ENCODE measurements at regions not wholly inside any gene's neighbourhood (a gene's known extent, or its start where the extent isn't known, plus 50 kb on each side); places are given as distances from the start of the nearest gene placed in this dataset.
"Not testable (repeated sequence)": the region's sequence is repeated elsewhere in the genome, so short reads cannot be mapped to it uniquely, and the experiment has no call there.

DNA sequence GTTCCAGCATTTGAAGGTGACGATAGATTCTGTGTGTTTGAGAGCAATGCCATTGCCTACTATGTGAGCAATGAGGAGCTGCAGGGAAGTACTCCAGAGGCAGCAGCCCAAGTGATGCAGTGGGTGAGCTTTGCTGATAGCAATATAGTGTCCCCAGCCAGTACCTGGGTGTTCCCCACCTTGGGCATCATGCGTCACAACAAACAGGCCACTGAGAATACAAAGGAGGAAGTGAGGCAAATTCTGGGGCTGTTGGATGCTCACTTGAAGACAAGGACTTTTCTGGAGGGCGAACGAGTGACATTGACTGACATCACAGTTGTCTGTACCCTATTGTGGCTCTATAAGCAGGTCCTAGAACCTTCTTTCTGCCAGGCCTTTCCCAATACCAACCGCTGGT lies 142.0 kb downstream of the PLS3 start:
- intact Hi-C loops (cut with DNase I), result no loop called here
- Histone ChIP-seq H3K27me3 (no peaks in the 10 kb centered on the region), H3K27ac (replicated peaks in 1 of 4) (no peak overlapping the region), H3K9me3 (no peaks in the 10 kb centered on the region), H3K4me3 (no peak overlapping the region), H3K4me1 (no peaks in the 10 kb centered on the region), H3K36me3 (no peaks in the 10 kb centered on the region)
- DNase-seq (ENCODE audit: extremely low spot score), result no peak
- WGBS, result 78% methylated on average over 5 of the region's 5 CpGs
- TF ChIP-seq EP300 (IDR thresholded peaks at IDR 0.05) (no peak), POLR2AphosphoS5 (IDR thresholded peaks at IDR 0.05) (no peak)
- TF ChIP-seq, protein P1, sequence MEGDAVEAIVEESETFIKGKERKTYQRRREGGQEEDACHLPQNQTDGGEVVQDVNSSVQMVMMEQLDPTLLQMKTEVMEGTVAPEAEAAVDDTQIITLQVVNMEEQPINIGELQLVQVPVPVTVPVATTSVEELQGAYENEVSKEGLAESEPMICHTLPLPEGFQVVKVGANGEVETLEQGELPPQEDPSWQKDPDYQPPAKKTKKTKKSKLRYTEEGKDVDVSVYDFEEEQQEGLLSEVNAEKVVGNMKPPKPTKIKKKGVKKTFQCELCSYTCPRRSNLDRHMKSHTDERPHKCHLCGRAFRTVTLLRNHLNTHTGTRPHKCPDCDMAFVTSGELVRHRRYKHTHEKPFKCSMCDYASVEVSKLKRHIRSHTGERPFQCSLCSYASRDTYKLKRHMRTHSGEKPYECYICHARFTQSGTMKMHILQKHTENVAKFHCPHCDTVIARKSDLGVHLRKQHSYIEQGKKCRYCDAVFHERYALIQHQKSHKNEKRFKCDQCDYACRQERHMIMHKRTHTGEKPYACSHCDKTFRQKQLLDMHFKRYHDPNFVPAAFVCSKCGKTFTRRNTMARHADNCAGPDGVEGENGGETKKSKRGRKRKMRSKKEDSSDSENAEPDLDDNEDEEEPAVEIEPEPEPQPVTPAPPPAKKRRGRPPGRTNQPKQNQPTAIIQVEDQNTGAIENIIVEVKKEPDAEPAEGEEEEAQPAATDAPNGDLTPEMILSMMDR (IDR thresholded peaks at IDR 0.05), result no peak

- TF ChIP-seq POLR2A (IDR thresholded peaks at IDR 0.05; ENCODE audit: low read depth) (no peak), EP300 (IDR thresholded peaks at IDR 0.05) (no peak), POLR2AphosphoS5 (IDR thresholded peaks at IDR 0.05) (no peak)
- TF ChIP-seq, protein P1 (IDR thresholded peaks at IDR 0.05), result no peak
Observed at GRCh38 chrX:115709039-115709438, 148.1 kb downstream of the PLS3 start.

GRCh38 chrX:115712484-115712883 lies 151.5 kb downstream of the PLS3 start:
- TF ChIP-seq POLR2A (IDR thresholded peaks at IDR 0.05; ENCODE audit: low read depth) (no peak), EP300 (IDR thresholded peaks at IDR 0.05) (no peak), POLR2AphosphoS5 (IDR thresholded peaks at IDR 0.05) (no peak)
- TF ChIP-seq, protein P1 (IDR thresholded peaks at IDR 0.05), result no peak
- no peak for DNase-seq (ENCODE audit: extremely low spot score)
- H3K9me3 ChIP-seq, result no peaks in the 10 kb centered on the region
- H3K27ac ChIP-seq (replicated peaks in 1 of 4), result no peak overlapping the region
- intact Hi-C loops (cut with DNase I), result no loop called here
- WGBS, result 82% methylated on average over 1 of the region's 1 CpG
- no peak overlapping the region for H3K4me3 ChIP-seq
- H3K27me3 ChIP-seq, result no peaks in the 10 kb centered on the region
- no peaks in the 10 kb centered on the region for H3K4me1 ChIP-seq
- H3K36me3 ChIP-seq, result no peaks in the 10 kb centered on the region

More at GRCh38 chrX:115709039-115709438, 148.1 kb downstream of the PLS3 start:
- no peak overlapping the region for H3K4me3 ChIP-seq
- H3K4me1 ChIP-seq, result no peaks in the 10 kb centered on the region
- intact Hi-C loops (cut with DNase I), result no loop called here
- H3K27ac ChIP-seq (replicated peaks in 1 of 4), result no peak overlapping the region
- H3K9me3 ChIP-seq, result no peaks in the 10 kb centered on the region
- H3K27me3 ChIP-seq, result no peaks in the 10 kb centered on the region
- no peak for DNase-seq (ENCODE audit: extremely low spot score)
- no peaks in the 10 kb centered on the region for H3K36me3 ChIP-seq

DNA sequence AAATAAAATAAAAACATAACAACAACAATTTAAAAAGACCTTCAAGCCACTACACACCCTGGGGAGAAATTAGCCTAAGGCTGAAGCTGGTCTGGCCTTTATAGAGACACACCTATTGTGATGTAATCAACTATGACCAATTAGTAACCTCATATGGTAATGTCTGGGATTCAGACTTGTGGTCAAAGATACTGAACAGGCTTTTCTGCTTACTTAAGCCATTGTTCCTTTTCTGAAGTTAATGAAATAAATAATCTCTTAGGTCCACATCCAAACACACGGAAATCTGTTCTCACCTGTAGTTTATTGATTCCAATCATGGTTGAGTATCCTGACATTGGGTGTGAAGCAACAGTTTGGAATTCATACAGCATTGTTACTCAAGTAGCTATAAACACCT lies 152.5 kb downstream of the PLS3 start:
- Histone ChIP-seq H3K27me3 (peaks cover 0 to 9% (median 0%) of the 10 kb centered on the region in 4 donors), H3K9me3 (no peaks in the 10 kb centered on the region), H3K4me3 (no peak overlapping the region), H3K27ac (replicated peaks in 1 of 4) (no peak overlapping the region), H3K4me1 (no peaks in the 10 kb centered on the region), H3K36me3 (no peaks in the 10 kb centered on the region)
- intact Hi-C loops (cut with DNase I), result no loop called here
- no peak for DNase-seq (ENCODE audit: extremely low spot score)
- WGBS, result 48% methylated on average over 1 of the region's 1 CpG
- TF ChIP-seq POLR2AphosphoS5 (IDR thresholded peaks at IDR 0.05) (no peak), EP300 (IDR thresholded peaks at IDR 0.05) (no peak)

- TF ChIP-seq EP300 (IDR thresholded peaks at IDR 0.05) (no peak), POLR2A (IDR thresholded peaks at IDR 0.05; ENCODE audit: low read depth) (no peak), POLR2AphosphoS5 (IDR thresholded peaks at IDR 0.05) (no peak)
- TF ChIP-seq, protein P1 (IDR thresholded peaks at IDR 0.05), result no peak
- H3K27me3 ChIP-seq, result peaks cover 0 to 18% (median 0%) of the 10 kb centered on the region in 4 donors
- no peak overlapping the region for H3K4me3 ChIP-seq
- intact Hi-C loops (cut with DNase I), result no loop called here
- no peaks in the 10 kb centered on the region for H3K9me3 ChIP-seq
- H3K4me1 ChIP-seq, result no peaks in the 10 kb centered on the region
- no peak overlapping the region for H3K27ac ChIP-seq (replicated peaks in 1 of 4)
- H3K36me3 ChIP-seq, result no peaks in the 10 kb centered on the region
- 69% methylated on average over 23 of the region's 23 CpGs for WGBS
- no peak for DNase-seq (ENCODE audit: extremely low spot score)
Observed at GRCh38 chrX:115719171-115719570, 158.2 kb downstream of the PLS3 start.

- H3K27ac ChIP-seq (replicated peaks in 1 of 4); H3K9me3 ChIP-seq; H3K36me3 ChIP-seq; H3K4me3 ChIP-seq; DNase-seq (ENCODE audit: extremely low spot score); H3K4me1 ChIP-seq; intact Hi-C loops (cut with DNase I): not testable (repeated sequence)
- no CpG with 5 or more reads among the region's 33 CpGs for WGBS
- peaks cover 0 to 15% (median 0%) of the 10 kb centered on the region in 4 donors for H3K27me3 ChIP-seq
Observed at GRCh38 chrX:115722724-115723433, 161.9 kb downstream of the PLS3 start.

- WGBS, result no CpG with 5 or more reads among the region's 26 CpGs
- H3K36me3 ChIP-seq; H3K4me1 ChIP-seq; intact Hi-C loops (cut with DNase I); H3K4me3 ChIP-seq; H3K27me3 ChIP-seq; H3K9me3 ChIP-seq; DNase-seq (ENCODE audit: extremely low spot score); H3K27ac ChIP-seq (replicated peaks in 1 of 4): not testable (repeated sequence)
Observed at GRCh38 chrX:115725370-115725769, 164.4 kb downstream of the PLS3 start.
